ENCODE measurements at regions not wholly inside any gene's neighbourhood (a gene's known extent, or its start where the extent isn't known, plus 50 kb on each side); places are given as distances from the start of the nearest gene placed in this dataset.
A peak's percentile ranks its signal among the peaks of the same experiment; 100 is the strongest.

DNA sequence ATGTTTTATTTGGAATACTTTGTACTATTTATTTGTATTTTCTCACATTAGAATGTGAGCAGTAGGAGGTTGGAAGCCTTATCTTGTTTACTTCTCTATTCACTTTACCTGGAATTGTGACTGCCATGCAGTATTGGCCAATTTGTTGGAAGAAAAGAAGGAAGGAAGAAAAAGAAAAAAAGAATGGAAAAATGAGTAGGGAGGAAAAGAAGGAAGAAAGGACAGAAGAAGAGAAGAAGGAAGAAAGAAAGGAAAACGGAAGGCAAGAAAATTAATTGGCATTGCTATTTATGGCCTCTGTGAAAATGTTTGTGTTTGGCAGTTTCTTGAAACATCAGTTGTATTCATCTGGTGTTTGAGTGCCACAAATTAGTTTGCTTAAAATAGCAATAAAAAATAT lies 575.2 kb upstream of the ZNF608 start:
- TF ChIP-seq, protein P1, sequence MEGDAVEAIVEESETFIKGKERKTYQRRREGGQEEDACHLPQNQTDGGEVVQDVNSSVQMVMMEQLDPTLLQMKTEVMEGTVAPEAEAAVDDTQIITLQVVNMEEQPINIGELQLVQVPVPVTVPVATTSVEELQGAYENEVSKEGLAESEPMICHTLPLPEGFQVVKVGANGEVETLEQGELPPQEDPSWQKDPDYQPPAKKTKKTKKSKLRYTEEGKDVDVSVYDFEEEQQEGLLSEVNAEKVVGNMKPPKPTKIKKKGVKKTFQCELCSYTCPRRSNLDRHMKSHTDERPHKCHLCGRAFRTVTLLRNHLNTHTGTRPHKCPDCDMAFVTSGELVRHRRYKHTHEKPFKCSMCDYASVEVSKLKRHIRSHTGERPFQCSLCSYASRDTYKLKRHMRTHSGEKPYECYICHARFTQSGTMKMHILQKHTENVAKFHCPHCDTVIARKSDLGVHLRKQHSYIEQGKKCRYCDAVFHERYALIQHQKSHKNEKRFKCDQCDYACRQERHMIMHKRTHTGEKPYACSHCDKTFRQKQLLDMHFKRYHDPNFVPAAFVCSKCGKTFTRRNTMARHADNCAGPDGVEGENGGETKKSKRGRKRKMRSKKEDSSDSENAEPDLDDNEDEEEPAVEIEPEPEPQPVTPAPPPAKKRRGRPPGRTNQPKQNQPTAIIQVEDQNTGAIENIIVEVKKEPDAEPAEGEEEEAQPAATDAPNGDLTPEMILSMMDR (IDR thresholded peaks at IDR 0.05; ENCODE audit: insufficient read depth, low read depth, low read length): no peak
- no peak for DNase-seq (ENCODE audit: low read depth)
- H3K4me3 ChIP-seq (ENCODE audit: low read depth, low read length): no peak overlapping the region

DNA sequence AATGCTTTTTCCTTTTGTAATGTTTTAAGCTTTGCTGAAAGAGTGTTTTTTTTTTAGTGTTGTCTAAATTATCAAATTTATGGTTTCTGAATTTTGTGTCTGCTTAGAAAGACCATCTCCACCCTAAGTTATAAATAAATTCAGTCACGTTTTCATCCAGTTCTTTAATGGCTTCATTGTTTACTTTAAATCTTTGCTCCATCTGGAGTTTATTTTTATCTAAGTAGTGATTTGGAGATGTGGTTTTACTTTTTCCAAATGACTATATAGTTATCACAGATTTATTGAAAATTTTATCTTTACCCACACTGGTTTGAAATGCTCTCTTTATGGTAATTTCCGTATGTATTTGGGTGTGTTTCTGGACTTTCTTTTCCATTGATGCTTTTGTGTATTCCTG lies 577.2 kb upstream of the ZNF608 start:
- TF ChIP-seq, protein P1 (IDR thresholded peaks at IDR 0.05; ENCODE audit: insufficient read depth, low read depth, low read length): no peak
- no peak overlapping the region for H3K4me3 ChIP-seq (ENCODE audit: low read depth, low read length)
- peak; percentile 50 for DNase-seq (ENCODE audit: low read depth)

DNA sequence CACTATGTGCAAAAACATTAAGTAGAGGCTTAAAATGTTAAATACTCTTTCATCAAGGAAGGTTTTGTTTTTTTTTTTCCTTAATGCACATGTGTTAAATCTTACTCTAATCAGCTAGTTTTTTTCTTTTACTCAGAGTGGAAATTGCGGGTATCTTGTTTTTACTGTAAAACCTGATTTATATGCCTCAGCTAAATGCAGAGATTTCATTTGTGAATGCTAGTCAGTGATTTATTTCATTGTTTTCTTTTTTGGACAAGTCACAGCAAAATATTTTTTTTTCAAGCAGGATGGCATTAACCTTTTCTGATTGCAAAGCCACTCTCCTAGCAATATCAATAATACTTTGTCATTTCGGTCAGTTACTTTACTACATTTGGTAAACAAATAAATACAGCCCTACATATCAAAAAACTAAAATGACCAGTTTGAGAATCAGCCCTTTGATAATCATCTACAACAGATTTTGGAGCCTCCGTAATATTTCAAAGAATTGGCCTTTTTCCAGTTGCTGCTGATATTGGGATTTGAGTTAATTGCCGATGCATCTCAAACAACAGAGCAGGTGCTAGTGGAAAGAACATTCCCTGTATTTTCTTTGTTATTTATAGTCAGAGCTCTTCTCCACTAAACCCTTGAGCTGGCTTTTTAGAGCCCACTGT lies 579.2 kb upstream of the ZNF608 start:
- TF ChIP-seq, protein P1 (IDR thresholded peaks at IDR 0.05; ENCODE audit: insufficient read depth, low read depth, low read length): no peak
- no peak overlapping the region for H3K4me3 ChIP-seq (ENCODE audit: low read depth, low read length)

DNA sequence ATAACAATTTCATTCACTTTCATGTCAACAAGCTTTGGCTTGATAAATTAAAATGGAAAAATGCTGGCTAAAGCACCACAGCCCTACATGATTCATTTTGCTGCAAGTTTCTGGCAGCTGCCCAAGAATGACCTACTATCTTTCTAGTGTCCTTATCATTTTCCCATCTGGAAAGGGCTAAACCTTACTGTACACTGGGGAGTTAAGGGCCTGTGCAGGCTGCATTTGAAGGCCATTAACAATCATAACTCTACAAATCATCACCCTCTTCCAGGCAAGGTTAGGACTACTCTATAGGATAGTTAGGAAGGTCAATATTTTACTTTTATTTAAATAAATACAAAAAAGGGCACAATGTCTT lies 579.7 kb upstream of the ZNF608 start:
- no peak overlapping the region for H3K4me3 ChIP-seq (ENCODE audit: low read depth, low read length)
- peak; percentile 87 for DNase-seq (ENCODE audit: low read depth)
- TF ChIP-seq, protein P1 (IDR thresholded peaks at IDR 0.05; ENCODE audit: insufficient read depth, low read depth, low read length): no peak

More for the DNA sequence above, 579.2 kb upstream of the ZNF608 start:
- DNase-seq (ENCODE audit: low read depth): no peak

DNA sequence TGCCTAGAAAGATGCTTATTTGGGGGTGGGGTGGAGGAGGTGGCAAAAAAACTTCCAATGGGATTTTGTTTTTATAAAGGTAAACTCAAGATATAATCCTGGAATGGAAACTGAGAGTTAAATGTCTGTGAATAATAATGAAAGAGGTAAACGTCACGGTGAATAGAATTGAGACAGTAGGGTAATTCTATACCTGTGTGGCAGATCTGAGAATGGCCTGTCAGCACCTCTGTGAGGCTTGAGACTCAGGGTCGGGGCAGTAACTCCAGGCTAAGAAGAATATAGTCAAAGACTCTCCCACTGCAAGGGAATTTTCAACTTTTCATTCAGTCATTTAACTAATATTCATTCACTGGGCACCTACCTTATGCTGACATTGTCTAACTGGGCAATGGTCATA lies 581.2 kb upstream of the ZNF608 start:
- TF ChIP-seq, protein P1 (IDR thresholded peaks at IDR 0.05; ENCODE audit: insufficient read depth, low read depth, low read length): no peak
- H3K4me3 ChIP-seq (ENCODE audit: low read depth, low read length): no peak overlapping the region
- no peak for DNase-seq (ENCODE audit: low read depth)

DNA sequence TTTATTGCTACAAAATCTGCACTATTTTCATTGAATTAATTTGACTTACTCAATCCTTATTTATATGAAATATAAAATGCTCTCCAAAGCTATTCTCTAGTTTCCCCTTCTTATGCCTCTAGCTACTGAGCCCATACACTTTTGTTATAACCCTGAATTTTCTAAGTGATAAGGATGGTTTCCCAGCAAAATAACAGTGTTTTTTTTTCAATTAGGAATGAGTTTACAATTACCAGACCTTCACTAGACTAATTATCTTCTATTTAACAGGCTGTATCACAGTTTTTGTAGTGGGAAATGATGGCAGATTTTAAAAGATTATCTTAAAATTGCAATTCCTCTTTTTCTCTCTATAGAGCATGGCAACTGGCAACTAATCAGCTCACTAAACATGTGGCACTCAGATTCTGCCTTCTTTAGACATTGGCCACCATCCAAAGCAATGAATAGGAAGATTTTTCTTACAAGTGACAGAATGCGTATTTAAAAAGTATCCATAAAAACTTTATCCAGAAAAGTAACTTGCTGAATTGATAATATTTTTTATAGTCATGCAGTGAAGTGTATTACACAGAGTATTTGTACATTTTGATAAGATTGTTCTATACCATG lies 585.7 kb upstream of the ZNF608 start:
- DNase-seq (ENCODE audit: low read depth): no peak
- H3K4me3 ChIP-seq (ENCODE audit: low read depth, low read length): no peak overlapping the region
- TF ChIP-seq, protein P1 (IDR thresholded peaks at IDR 0.05; ENCODE audit: insufficient read depth, low read depth, low read length): no peak

DNA sequence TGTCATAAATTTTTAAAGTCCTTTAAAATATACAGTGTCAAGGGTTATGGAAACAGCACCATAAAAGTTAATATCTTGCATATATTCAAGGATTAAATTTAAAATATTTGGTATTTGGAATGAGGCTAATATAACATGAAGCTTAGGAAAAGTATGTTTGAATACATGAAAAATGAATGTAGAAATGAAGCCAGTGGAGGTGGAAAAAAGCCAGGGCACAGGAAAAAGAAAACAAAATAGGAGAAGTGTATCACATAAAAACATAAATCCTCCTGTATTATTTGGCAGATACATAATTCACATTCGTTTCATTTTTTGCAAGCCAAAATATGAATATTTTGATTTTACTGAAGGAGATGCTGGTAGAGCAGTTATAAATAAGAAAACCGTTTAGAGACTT lies 587.0 kb upstream of the ZNF608 start:
- no peak overlapping the region for H3K4me3 ChIP-seq (ENCODE audit: low read depth, low read length)
- TF ChIP-seq, protein P1 (IDR thresholded peaks at IDR 0.05; ENCODE audit: insufficient read depth, low read depth, low read length): no peak
- no peak for DNase-seq (ENCODE audit: low read depth)

Data from fibroblast of villous mesenchyme (primary cell).